ENCODE measurements at regions not wholly inside any gene's neighbourhood (a gene's known extent, or its start where the extent isn't known, plus 50 kb on each side); places are given as distances from the start of the nearest gene placed in this dataset.
"Not testable (repeated sequence)": the region's sequence is repeated elsewhere in the genome, so short reads cannot be mapped to it uniquely, and the experiment has no call there.

DNA sequence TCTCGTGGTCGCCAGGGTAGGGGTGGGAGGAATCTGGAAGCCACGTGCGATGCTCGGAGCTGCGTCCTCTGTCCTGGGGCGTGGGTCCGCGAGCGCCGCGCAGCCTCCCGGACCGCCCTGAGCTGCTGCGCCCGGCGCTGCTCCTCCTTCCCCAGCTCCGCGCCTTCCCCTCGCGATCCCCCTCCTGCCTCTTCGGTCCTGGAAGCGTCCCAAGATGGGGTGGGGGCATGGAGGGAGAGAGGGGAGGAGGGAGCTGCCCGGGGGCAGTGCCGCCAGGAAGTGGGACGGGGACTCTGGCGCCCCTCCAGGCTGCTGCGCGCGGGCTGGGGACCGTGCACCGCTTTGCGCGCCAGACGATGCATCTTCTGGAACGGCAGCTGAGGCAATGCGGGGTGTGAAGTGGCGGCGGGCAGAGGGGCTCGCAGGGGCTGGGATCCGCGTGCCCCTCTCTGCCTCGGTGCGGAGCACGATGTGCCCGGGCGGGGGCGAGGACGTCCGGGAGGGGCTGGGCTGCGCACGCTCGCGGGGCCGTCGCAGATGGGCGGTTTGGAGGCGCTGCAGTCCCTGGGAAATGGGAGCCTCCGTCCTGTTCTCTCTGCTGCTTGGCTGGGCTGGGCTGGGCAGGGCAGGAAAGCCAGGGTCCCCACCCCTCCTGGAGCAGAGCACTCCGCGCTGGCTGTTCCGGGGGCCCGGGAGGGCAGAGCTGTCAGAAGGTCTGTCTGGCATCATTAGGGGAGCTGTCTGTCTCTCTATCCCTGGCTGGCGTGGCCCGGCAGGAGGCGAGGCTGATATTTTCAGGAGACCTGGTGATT lies 388.0 kb downstream of the SEC14L1 start:
- no peak for DNase-seq (ENCODE audit: low read depth in 1 of 2, low spot score in 1 of 2)
- TF ChIP-seq JUND (IDR thresholded peaks at IDR 0.05; ENCODE audit: low read depth), result no peak
- in situ Hi-C loops (cut with HindIII; ENCODE audit: low pct_unique_long_range_greater_than_20kb, low sequenced_read_pairs), result loop anchor here (25.0 kb wide), 1 partner anchor 484 kb away; no protein-coding TSS in a partner anchor

DNA sequence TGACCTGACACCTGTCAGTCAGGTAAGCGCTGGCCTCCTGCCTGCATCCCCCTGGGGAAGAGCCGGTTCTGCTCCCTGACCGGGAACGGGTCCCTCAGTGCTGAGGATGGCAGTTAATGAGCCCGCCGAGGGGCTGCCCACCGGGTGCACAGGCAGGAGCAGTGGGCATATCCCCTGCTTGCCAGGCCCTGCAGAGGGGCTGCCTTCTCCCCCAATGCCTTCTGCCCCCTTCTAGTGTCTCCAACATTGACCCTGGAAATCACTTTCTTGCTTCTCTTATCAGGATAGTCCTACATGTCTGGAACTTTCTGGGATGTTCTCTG lies 388.5 kb downstream of the SEC14L1 start:
- DNase-seq (ENCODE audit: low read depth in 1 of 2, low spot score in 1 of 2), result no peak
- TF ChIP-seq JUND (IDR thresholded peaks at IDR 0.05; ENCODE audit: low read depth), result no peak
- in situ Hi-C loops (cut with HindIII; ENCODE audit: low pct_unique_long_range_greater_than_20kb, low sequenced_read_pairs), result loop anchor here (25.0 kb wide), 1 partner anchor 483 kb away; no protein-coding TSS in a partner anchor

DNA sequence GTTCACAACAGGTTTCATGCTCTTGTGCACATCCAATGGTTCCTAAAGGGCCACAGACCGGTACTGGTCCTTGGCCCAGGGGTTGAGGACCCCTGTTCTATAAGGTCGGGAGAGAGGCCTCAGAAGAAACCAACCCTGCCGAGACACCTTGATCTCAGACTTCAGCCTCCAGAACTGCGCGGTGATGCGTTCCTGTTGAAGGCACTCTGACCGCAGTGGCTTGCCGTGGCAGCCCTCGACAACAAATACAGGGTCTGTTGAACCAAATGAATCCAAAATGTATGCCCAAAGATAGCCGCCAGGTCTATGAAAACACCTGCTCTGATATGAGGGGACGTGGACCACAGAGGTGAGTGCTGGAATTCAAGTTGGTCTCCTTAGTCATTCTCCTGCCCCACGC lies 389.8 kb downstream of the SEC14L1 start:
- in situ Hi-C loops (cut with HindIII; ENCODE audit: low pct_unique_long_range_greater_than_20kb, low sequenced_read_pairs), result loop anchor here (25.0 kb wide), 1 partner anchor 482 kb away; no protein-coding TSS in a partner anchor
- no peak for TF ChIP-seq JUND (IDR thresholded peaks at IDR 0.05; ENCODE audit: low read depth)
- no peak for DNase-seq (ENCODE audit: low read depth in 1 of 2, low spot score in 1 of 2)

DNA sequence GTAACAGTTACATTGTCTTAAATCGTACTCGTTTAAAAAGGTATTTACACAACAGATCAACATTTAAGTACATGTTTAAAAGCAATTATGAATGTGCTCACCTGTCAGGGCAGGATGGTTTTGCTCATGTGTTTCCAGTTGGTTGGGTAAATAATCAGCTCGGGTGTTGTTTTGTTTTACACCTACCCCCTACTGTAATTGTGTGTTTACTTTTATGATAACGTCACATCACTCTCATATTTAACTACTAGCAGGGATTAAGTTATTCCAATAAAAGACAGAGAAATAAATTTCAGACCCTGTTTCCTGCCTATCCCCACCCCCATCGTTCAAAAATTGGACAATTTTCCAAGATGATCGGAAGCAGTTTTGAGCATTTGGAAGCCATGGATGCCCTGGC lies 390.2 kb downstream of the SEC14L1 start:
- no peak for TF ChIP-seq JUND (IDR thresholded peaks at IDR 0.05; ENCODE audit: low read depth)
- DNase-seq (ENCODE audit: low read depth in 1 of 2, low spot score in 1 of 2), result no peak
- in situ Hi-C loops (cut with HindIII; ENCODE audit: low pct_unique_long_range_greater_than_20kb, low sequenced_read_pairs), result loop anchor here (25.0 kb wide), 1 partner anchor 481 kb away; no protein-coding TSS in a partner anchor

DNA sequence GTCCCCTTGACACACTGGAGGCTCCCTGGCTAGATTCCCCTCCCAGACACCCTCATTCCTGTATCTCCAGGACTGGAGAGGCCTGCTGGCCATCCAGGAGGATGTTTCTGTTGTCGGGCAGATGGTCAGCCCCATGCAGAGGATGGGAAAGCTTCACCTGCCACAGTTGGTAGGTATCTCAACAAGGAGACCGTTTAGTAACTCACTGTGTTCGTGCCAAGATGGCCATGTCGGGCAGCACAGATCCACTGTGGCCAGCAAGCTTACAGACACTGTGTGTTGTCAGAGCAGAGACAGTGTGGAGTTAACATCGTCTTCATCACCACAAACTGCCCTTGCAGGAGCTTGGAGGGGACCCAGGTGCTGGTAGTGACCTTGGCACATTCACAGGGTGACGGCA lies 390.9 kb downstream of the SEC14L1 start:
- in situ Hi-C loops (cut with HindIII; ENCODE audit: low pct_unique_long_range_greater_than_20kb, low sequenced_read_pairs), result loop anchor here (25.0 kb wide), 1 partner anchor 481 kb away; no protein-coding TSS in a partner anchor
- TF ChIP-seq JUND (IDR thresholded peaks at IDR 0.05; ENCODE audit: low read depth), result no peak
- no peak for DNase-seq (ENCODE audit: low read depth in 1 of 2, low spot score in 1 of 2)

DNA sequence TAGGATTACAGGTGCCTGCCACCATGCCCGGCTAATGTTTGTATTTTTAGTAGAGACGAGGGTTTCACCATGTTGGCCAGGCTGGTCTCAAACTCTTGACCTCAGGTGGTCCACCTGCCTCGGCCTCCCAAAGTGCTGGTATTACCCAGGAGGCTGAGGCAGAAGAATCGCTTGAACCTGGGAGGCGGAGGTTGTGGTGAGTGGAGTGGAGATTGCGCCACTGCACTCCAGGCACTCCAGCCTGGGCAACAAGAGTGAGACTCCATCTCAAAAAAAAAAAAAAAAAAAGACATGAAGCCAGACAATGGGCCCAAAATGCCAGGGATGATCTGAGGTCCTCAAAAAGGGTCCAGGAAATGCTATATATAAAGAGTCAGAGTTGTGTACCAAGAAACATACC lies 392.9 kb downstream of the SEC14L1 start:
- DNase-seq (ENCODE audit: low read depth in 1 of 2, low spot score in 1 of 2), result not testable (repeated sequence)
- in situ Hi-C loops (cut with HindIII; ENCODE audit: low pct_unique_long_range_greater_than_20kb, low sequenced_read_pairs), result loop anchor here (25.0 kb wide), 1 partner anchor 479 kb away; no protein-coding TSS in a partner anchor

GRCh38 chr17:77534137-77534536 lies 393.4 kb downstream of the SEC14L1 start:
- no peak for DNase-seq (ENCODE audit: low read depth in 1 of 2, low spot score in 1 of 2)
- in situ Hi-C loops (cut with HindIII; ENCODE audit: low pct_unique_long_range_greater_than_20kb, low sequenced_read_pairs), result loop anchor here (25.0 kb wide), 1 partner anchor 478 kb away; no protein-coding TSS in a partner anchor
- no peak for TF ChIP-seq JUND (IDR thresholded peaks at IDR 0.05; ENCODE audit: low read depth)

DNA sequence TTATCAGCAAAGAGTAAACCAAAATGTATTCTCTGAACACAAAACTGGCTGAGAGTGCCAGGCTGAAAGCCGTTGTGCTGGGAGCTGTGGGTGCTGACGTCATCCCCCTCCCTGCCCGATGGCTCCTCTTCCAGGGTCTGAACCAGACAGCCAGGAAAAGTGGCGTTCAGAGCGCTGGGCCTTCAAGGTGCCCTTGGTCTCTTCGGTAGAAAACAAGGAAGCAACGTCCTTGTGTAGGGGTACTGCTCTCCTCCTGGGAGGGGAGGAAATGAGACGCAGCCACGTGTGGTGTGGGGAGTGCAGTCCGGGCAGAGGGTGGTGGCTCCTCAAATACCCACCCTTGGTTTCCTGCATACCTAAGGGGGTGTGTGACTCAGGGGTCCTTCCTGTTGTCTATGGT lies 394.7 kb downstream of the SEC14L1 start:
- no peak for DNase-seq (ENCODE audit: low read depth in 1 of 2, low spot score in 1 of 2)
- in situ Hi-C loops (cut with HindIII; ENCODE audit: low pct_unique_long_range_greater_than_20kb, low sequenced_read_pairs), result loop anchor here (25.0 kb wide), 1 partner anchor 477 kb away; no protein-coding TSS in a partner anchor
- TF ChIP-seq JUND (IDR thresholded peaks at IDR 0.05; ENCODE audit: low read depth), result no peak

DNA sequence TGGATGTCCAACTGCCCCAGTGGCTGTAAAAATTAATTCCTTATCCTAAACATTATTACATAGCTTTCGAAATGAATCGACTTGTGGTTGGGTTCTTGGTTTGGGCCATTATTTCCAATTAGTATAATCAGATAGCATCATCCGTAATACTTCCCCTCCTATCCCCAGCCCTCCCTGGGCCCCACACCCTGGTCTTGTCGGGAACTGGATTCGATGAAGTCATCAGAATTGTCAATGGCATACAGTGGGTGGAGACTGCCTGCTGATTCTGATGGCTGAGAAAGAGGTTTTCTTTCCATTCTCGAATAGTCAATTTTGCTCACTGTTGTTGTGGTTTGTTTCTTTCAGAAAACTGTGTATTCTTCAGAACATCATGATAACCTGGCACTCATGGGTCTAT lies 395.1 kb downstream of the SEC14L1 start:
- DNase-seq (ENCODE audit: low read depth in 1 of 2, low spot score in 1 of 2), result no peak
- in situ Hi-C loops (cut with HindIII; ENCODE audit: low pct_unique_long_range_greater_than_20kb, low sequenced_read_pairs), result loop anchor here (25.0 kb wide), 1 partner anchor 476 kb away; no protein-coding TSS in a partner anchor
- no peak for TF ChIP-seq JUND (IDR thresholded peaks at IDR 0.05; ENCODE audit: low read depth)

- no peak for TF ChIP-seq JUND (IDR thresholded peaks at IDR 0.05; ENCODE audit: low read depth)
- no peak for DNase-seq (ENCODE audit: low read depth in 1 of 2, low spot score in 1 of 2)
- in situ Hi-C loops (cut with HindIII; ENCODE audit: low pct_unique_long_range_greater_than_20kb, low sequenced_read_pairs), result loop anchor here (25.0 kb wide), 1 partner anchor 475 kb away; no protein-coding TSS in a partner anchor
Observed at GRCh38 chr17:77537566-77537965, 396.8 kb downstream of the SEC14L1 start.

GRCh38 chr17:77540531-77540930 lies 399.8 kb downstream of the SEC14L1 start:
- TF ChIP-seq JUND (IDR thresholded peaks at IDR 0.05; ENCODE audit: low read depth), result no peak
- in situ Hi-C loops (cut with HindIII; ENCODE audit: low pct_unique_long_range_greater_than_20kb, low sequenced_read_pairs), result loop anchor here (25.0 kb wide), 1 partner anchor 472 kb away; no protein-coding TSS in a partner anchor
- no peak for DNase-seq (ENCODE audit: low read depth in 1 of 2, low spot score in 1 of 2)

DNA sequence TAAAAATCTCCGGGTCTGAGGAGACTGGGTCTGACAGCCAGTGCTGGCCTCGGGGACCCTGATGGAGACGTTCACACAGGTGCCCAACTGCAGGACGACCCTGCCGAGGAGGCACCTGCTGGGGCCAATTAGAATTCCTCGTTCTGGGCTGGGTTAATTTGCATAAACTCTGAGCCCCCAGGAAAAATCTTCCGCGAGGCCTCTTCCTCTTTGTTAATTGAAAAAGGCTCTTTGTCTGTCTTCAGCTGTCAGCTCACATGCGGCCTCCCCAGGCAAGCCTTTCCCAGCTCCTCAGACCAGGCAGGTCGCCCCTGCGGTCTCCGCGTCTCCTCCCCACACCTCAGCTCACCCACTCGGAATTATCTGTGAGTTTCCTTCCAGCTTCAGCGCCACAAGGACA lies 400.2 kb downstream of the SEC14L1 start:
- DNase-seq (ENCODE audit: low read depth in 1 of 2, low spot score in 1 of 2), result no peak
- in situ Hi-C loops (cut with HindIII; ENCODE audit: low pct_unique_long_range_greater_than_20kb, low sequenced_read_pairs), result loop anchor here (25.0 kb wide), 1 partner anchor 471 kb away; no protein-coding TSS in a partner anchor
- TF ChIP-seq JUND (IDR thresholded peaks at IDR 0.05; ENCODE audit: low read depth), result no peak

- DNase-seq (ENCODE audit: low read depth in 1 of 2, low spot score in 1 of 2), result no peak
- in situ Hi-C loops (cut with HindIII; ENCODE audit: low pct_unique_long_range_greater_than_20kb, low sequenced_read_pairs), result loop anchor here (25.0 kb wide), 1 partner anchor 470 kb away; no protein-coding TSS in a partner anchor
- no peak for TF ChIP-seq JUND (IDR thresholded peaks at IDR 0.05; ENCODE audit: low read depth)
Observed at GRCh38 chr17:77542011-77542410, 401.2 kb downstream of the SEC14L1 start.

Data from T47D (cell line).